ENCODE measurements at regions not wholly inside any gene's neighbourhood (a gene's known extent, or its start where the extent isn't known, plus 50 kb on each side); places are given as distances from the start of the nearest gene placed in this dataset.

- no peak overlapping the region for H3K4me3 ChIP-seq
- CTCF ChIA-PET = no interaction called here
- no peak overlapping the region for H2AFZ ChIP-seq
- intact Hi-C loops (cut with micrococcal nuclease; ENCODE audit: unreplicated experiment) = no loop called here
- no peaks in the 10 kb centered on the region; the same call in 1 of the 2 replicates for H3F3A ChIP-seq (ENCODE audit: insufficient read depth, low read depth)
- H3K36me3 ChIP-seq (ENCODE audit: low read depth) = no peaks in the 10 kb centered on the region
- TF ChIP-seq EZH2 (IDR thresholded peaks at IDR 0.05; ENCODE audit: low read depth) = no peak
- no peaks in the 10 kb centered on the region for H4K20me1 ChIP-seq (ENCODE audit: insufficient read depth)
- no peaks in the 10 kb centered on the region for H3K9me2 ChIP-seq (ENCODE audit: insufficient read depth)
- no peaks in the 10 kb centered on the region for H3K79me2 ChIP-seq (ENCODE audit: low read depth)
- no peak overlapping the region for H3K4me2 ChIP-seq
- POLR2A ChIA-PET (ENCODE audit: unreplicated experiment) = no interaction called here
- no peak overlapping the region for H3K27ac ChIP-seq
- no peaks in the 10 kb centered on the region for H3K9me3 ChIP-seq (ENCODE audit: insufficient read depth, low read depth)
- H3K27me3 ChIP-seq (ENCODE audit: insufficient read depth, low read depth) = no peaks in the 10 kb centered on the region
- no peaks in the 10 kb centered on the region for H3K4me1 ChIP-seq (replicated peaks; ENCODE audit: insufficient read depth)
- BruUV-seq (replicated peaks) = no TSS peak
- no peak for DNase-seq
Measured at GRCh38 chr6:14690120-14691056, 555.5 kb upstream of the JARID2 start.

- no peaks in the 10 kb centered on the region for H4K20me1 ChIP-seq (ENCODE audit: insufficient read depth)
- TF ChIP-seq EZH2 (IDR thresholded peaks at IDR 0.05; ENCODE audit: low read depth) = no peak
- TF ChIP-seq CTCF (conservative IDR thresholded peaks at IDR 0.05) = no peak
- POLR2A ChIA-PET (ENCODE audit: unreplicated experiment) = no interaction called here
- no peak overlapping the region for H2AFZ ChIP-seq
- no peaks in the 10 kb centered on the region for H3K79me2 ChIP-seq (ENCODE audit: low read depth)
- H3K27me3 ChIP-seq (ENCODE audit: insufficient read depth, low read depth) = no peaks in the 10 kb centered on the region
- intact Hi-C loops (cut with micrococcal nuclease; ENCODE audit: unreplicated experiment) = no loop called here
- no peaks in the 10 kb centered on the region for H3K4me1 ChIP-seq (replicated peaks; ENCODE audit: insufficient read depth)
- BruUV-seq (replicated peaks) = no TSS peak
- H3F3A ChIP-seq (ENCODE audit: insufficient read depth, low read depth) = no peaks in the 10 kb centered on the region; the same call in 1 of the 2 replicates
- no peak overlapping the region for H3K27ac ChIP-seq
- no peaks in the 10 kb centered on the region for H3K9me2 ChIP-seq (ENCODE audit: insufficient read depth)
- DNase-seq = no peak
- CTCF ChIA-PET = no interaction called here
- no peaks in the 10 kb centered on the region for H3K36me3 ChIP-seq (ENCODE audit: low read depth)
- H3K9me3 ChIP-seq (ENCODE audit: insufficient read depth, low read depth) = no peaks in the 10 kb centered on the region
- no peak overlapping the region for H3K4me3 ChIP-seq
- no peak overlapping the region for H3K4me2 ChIP-seq
Measured at GRCh38 chr6:14692208-14692607, 553.7 kb upstream of the JARID2 start.

GRCh38 chr6:14693301-14694192, 552.3 kb upstream of the JARID2 start:
- DNase-seq = no peak
- POLR2A ChIA-PET (ENCODE audit: unreplicated experiment) = no interaction called here
- Histone ChIP-seq H2AFZ (no peak overlapping the region), H3K4me1 (replicated peaks; ENCODE audit: insufficient read depth) (no peaks in the 10 kb centered on the region), H3F3A (ENCODE audit: insufficient read depth, low read depth) (no peaks in the 10 kb centered on the region; the same call in 1 of the 2 replicates), H3K36me3 (ENCODE audit: low read depth) (no peaks in the 10 kb centered on the region), H3K9me3 (ENCODE audit: insufficient read depth, low read depth) (no peaks in the 10 kb centered on the region), H3K9me2 (ENCODE audit: insufficient read depth) (no peaks in the 10 kb centered on the region), H3K27ac (no peak overlapping the region), H3K79me2 (ENCODE audit: low read depth) (no peaks in the 10 kb centered on the region), H3K4me2 (no peak overlapping the region), H3K27me3 (ENCODE audit: insufficient read depth, low read depth) (no peaks in the 10 kb centered on the region), H3K4me3 (no peak overlapping the region), H4K20me1 (ENCODE audit: insufficient read depth) (no peaks in the 10 kb centered on the region)
- no peak for TF ChIP-seq CTCF (conservative IDR thresholded peaks at IDR 0.05)
- no TSS peak for BruUV-seq (replicated peaks)
- intact Hi-C loops (cut with micrococcal nuclease; ENCODE audit: unreplicated experiment) = no loop called here
- CTCF ChIA-PET = no interaction called here
